Lower lobe of right lung (tissue), 2 donors: ENCODE measurements at regions not wholly inside any gene's neighbourhood (a gene's known extent, or its start where the extent isn't known, plus 50 kb on each side); places are given as distances from the start of the nearest gene placed in this dataset.

Source experiments
- ATAC-seq, 2 donors: fragments of 200-7000 bp; cut with Tn5 transposase; one replicate each; pipeline ENCODE4 v1.9.1; 2020 to 2022; ENCODE audit warnings: mild to moderate bottlenecking in 2 of 2, moderate library complexity in 2 of 2
- DNase-seq: peaks from one replicate; pipeline ENCODE4 v3.0.0-alpha.2; 2020
- H3K27ac ChIP-seq: fragments of 200-600 bp; one replicate; pipeline ENCODE4 v1.8.0; 2022
- H3K27me3 ChIP-seq: fragments of 200-600 bp; one replicate; pipeline ENCODE4 v1.8.0; 2022; ENCODE audit warnings: low read depth
- H3K36me3 ChIP-seq: fragments of 200-600 bp; one replicate; pipeline ENCODE4 v1.8.0; 2022; ENCODE audit warnings: mild to moderate bottlenecking
- H3K4me1 ChIP-seq: fragments of 200-600 bp; one replicate; pipeline ENCODE4 v1.8.0; 2022
- H3K4me3 ChIP-seq: fragments of 200-600 bp; one replicate; pipeline ENCODE4 v1.8.0; 2022; ENCODE audit warnings: mild to moderate bottlenecking
- H3K9me3 ChIP-seq: fragments of 200-600 bp; one replicate; pipeline ENCODE4 v1.8.0; 2022
- intact Hi-C: fragments of 100-400 bp; cut with DNase I; formaldehyde crosslinking; loops from one replicate; pipeline ENCODE4 v1.11.0; 2022
- TF ChIP-seq, protein P1 (sequence below): fragments of 200-600 bp; IDR thresholded peaks from one replicate; pipeline ENCODE4 v1.8.0; 2022; ENCODE audit warnings: antibody characterized with exemption, mild to moderate bottlenecking
- donor health status: DM: no; HTN: yes; CAD: no; lungs with severe emphysema.

DNA sequence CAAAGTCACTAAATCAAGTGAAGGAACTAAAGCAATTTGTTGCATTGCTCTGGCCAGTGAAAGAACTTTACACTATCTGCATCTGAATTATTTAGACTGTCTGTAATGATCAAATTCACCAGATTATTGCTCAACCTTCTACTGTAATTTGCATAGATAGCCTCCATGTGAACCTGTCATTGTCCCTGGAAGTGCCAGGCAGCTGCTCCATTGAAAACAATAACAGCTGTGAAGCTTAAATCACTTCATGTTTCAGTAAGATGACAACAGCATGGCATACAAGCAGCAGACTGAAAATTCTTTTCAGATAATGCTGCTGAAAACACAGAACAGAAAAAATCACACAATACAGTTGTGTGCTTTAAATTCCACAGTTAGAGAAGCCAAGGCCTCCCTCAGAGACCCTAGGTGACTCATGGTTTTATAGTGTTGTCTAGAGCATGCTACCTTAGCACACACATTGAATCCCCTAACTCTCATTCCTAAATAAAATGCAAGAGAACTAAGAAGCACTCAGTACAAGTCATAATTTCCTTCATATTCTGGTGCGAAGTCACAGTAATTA, 248.9 kb downstream of the TPBG start:
- Histone ChIP-seq H3K27me3 (no peaks in the 10 kb centered on the region), H3K4me3 (no peak overlapping the region), H3K9me3 (no peaks in the 10 kb centered on the region), H3K4me1 (no peaks in the 10 kb centered on the region), H3K27ac (no peak overlapping the region), H3K36me3 (no peaks in the 10 kb centered on the region)
- intact Hi-C loops, result no loop called here
- no peak for ATAC-seq
- DNase-seq, result no peak
- TF ChIP-seq, protein P1, sequence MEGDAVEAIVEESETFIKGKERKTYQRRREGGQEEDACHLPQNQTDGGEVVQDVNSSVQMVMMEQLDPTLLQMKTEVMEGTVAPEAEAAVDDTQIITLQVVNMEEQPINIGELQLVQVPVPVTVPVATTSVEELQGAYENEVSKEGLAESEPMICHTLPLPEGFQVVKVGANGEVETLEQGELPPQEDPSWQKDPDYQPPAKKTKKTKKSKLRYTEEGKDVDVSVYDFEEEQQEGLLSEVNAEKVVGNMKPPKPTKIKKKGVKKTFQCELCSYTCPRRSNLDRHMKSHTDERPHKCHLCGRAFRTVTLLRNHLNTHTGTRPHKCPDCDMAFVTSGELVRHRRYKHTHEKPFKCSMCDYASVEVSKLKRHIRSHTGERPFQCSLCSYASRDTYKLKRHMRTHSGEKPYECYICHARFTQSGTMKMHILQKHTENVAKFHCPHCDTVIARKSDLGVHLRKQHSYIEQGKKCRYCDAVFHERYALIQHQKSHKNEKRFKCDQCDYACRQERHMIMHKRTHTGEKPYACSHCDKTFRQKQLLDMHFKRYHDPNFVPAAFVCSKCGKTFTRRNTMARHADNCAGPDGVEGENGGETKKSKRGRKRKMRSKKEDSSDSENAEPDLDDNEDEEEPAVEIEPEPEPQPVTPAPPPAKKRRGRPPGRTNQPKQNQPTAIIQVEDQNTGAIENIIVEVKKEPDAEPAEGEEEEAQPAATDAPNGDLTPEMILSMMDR, result no peak

DNA sequence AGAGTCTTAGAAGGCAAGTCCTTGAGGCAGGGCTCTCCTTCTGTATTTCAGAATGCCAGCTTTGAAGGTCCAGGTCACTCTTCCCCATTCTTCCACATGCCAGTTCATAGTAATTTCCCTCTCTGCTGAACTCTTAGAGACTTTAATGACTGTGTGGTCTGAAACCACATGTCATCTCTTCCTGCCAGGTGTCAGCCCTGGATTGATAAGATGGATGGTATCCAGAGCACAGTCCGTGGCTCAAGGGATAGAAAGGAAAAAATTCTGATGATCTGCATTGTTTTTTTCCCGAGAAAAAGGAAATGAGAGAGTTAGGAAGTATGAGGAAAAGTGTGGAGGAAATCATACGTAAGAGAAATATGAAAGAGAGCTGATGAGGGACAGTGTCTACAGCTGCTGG, 250.9 kb downstream of the TPBG start:
- TF ChIP-seq, protein P1, result no peak
- no peaks in the 10 kb centered on the region for H3K9me3 ChIP-seq
- H3K4me3 ChIP-seq, result no peak overlapping the region
- H3K4me1 ChIP-seq, result no peaks in the 10 kb centered on the region
- ATAC-seq, result no peak
- no peak overlapping the region for H3K27ac ChIP-seq
- H3K27me3 ChIP-seq, result no peaks in the 10 kb centered on the region
- DNase-seq, result no peak
- intact Hi-C loops, result no loop called here
- H3K36me3 ChIP-seq, result no peaks in the 10 kb centered on the region

DNA sequence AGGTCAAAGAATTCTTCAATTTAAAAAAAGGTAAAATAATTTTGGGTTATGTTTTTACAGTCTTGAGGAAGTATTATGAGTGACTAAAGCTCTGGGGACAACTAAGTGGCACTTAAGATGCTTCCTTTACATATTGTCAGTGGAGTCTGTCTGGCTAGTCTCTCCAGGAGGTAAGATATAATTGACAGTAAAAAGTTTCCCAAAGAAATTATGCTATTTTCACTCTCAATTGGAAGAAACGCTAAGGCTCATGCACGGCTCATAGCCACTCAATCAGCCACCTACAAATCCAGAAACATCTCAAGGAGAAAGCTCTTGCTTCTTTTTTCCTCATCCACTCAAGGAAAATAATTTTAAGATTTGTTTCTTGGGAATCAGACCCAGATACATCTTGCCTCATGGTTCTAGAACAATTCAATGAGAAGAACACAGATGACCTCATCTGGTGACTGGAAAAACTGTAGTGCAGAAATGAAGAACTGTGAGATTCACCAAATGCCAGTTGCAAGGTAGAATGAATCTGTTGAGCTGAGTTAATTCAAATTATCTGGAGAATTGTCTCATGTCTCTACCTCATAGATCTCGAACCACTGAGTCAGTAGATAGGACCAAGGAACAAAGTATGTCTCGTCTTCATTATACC, 252.9 kb downstream of the TPBG start:
- no peak overlapping the region for H3K4me3 ChIP-seq
- no peaks in the 10 kb centered on the region for H3K27me3 ChIP-seq
- no peak for DNase-seq
- intact Hi-C loops, result no loop called here
- no peak for ATAC-seq
- TF ChIP-seq, protein P1, result no peak
- H3K36me3 ChIP-seq, result no peaks in the 10 kb centered on the region
- H3K9me3 ChIP-seq, result no peaks in the 10 kb centered on the region
- no peak overlapping the region for H3K27ac ChIP-seq
- no peaks in the 10 kb centered on the region for H3K4me1 ChIP-seq

DNA sequence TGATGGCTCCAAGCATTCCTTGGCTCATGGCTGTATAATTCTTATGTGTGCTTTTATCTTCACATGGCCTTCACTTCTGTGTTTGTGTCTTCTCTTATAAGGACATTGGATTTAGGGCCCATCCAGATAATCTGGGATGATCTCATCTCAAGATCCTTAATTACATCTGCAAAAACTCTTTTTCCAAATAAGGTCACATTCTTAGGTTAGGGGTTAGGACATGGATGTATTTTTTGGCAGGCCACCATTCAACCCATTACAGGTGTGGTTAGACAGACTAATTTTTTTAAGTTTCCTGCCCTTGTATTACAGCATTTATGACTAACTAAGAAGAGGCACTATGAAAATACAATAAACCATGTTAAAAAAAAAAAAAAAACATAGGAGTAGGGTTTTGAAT, 254.0 kb downstream of the TPBG start:
- TF ChIP-seq, protein P1, result no peak
- no peak for DNase-seq
- no peaks in the 10 kb centered on the region for H3K4me1 ChIP-seq
- intact Hi-C loops, result no loop called here
- no peaks in the 10 kb centered on the region for H3K27me3 ChIP-seq
- H3K9me3 ChIP-seq, result no peaks in the 10 kb centered on the region
- H3K27ac ChIP-seq, result no peak overlapping the region
- H3K4me3 ChIP-seq, result no peak overlapping the region
- ATAC-seq, result no peak
- H3K36me3 ChIP-seq, result no peaks in the 10 kb centered on the region

DNA sequence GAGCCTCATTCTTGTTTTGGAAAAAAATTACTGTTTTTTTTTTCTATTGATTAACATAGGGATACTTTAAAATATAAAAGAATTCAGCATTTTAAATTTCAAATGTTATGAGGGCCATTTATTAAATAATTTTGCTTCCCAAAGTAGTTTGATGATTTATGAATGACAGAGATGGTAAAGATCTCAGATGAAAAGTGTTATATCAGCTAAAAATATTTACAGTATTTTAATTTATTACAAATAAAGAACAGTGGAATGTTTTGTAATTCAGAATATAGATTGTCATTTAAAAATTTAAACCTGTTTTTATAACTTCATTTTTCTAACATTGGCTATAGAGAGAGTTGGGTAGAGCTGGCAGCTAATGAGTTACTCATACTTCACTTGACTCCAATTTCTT, 256.0 kb downstream of the TPBG start:
- Histone ChIP-seq H3K27ac (no peak overlapping the region), H3K27me3 (no peaks in the 10 kb centered on the region), H3K4me1 (no peaks in the 10 kb centered on the region), H3K36me3 (no peaks in the 10 kb centered on the region), H3K4me3 (no peak overlapping the region), H3K9me3 (no peaks in the 10 kb centered on the region)
- ATAC-seq, result no peak
- TF ChIP-seq, protein P1, result no peak
- intact Hi-C loops, result no loop called here
- no peak for DNase-seq
